GM18507 (cell line): ENCODE measurements at regions not wholly inside any gene's neighbourhood (a gene's known extent, or its start where the extent isn't known, plus 50 kb on each side); places are given as distances from the start of the nearest gene placed in this dataset.

Experiments
- DNase-seq: peaks from one replicate; pipeline ENCODE4 v3.0.0; 2011; ENCODE audit warnings: low read depth; ENCODE audit not compliant: insufficient read length; ENCODE audit errors: extremely low spot score
- FAIRE-seq: peaks from 2 replicates; lab custom pipeline; 2011; peaks lifted over from hg19 to GRCh38; lab: Jason Lieb, UNC

- DNase-seq (no peak), FAIRE-seq (no peak)
These were observed 1280.8 kb downstream of the PCDH7 start for GRCh38 chr4:32000846-32001488.

DNA sequence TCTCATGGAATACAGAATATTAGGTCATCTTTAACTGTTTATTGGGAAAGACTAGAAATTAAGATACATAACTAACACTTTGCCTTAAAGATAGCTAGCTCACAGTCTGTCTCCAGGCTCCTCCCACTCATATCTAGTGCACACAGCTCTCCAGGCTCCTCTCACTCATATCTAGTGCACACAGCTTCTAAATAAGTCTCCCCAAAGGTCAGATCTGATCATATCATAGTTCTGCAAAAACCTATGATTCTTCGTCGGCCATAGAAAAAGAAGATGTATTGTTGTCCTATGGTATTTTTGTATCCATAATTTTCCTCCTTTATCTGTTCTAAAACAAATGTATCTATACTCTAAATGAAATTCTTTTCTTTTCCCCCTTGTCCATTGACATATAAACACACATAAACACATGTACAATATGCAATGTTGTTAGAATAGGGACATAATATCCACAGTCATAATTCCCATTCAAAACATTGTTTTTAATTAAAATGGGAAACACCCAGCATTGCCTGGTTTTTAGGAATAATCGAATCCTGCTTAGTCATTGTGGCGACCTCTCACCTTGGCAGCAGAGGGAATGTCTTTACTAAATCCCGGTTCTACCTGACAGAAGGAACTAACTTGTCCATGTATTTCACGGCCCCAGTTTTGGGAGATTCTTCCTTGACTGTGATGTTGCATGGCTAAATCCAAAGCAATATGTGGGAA, 1282.0 kb downstream of the PCDH7 start:
- no peak for DNase-seq
- FAIRE-seq: no peak

- no peak for FAIRE-seq
- no peak for DNase-seq
These were observed 1283.4 kb downstream of the PCDH7 start for GRCh38 chr4:32003548-32003947.

GRCh38 chr4:32010221-32010620, 1290.1 kb downstream of the PCDH7 start:
- DNase-seq: no peak
- no peak for FAIRE-seq

DNA sequence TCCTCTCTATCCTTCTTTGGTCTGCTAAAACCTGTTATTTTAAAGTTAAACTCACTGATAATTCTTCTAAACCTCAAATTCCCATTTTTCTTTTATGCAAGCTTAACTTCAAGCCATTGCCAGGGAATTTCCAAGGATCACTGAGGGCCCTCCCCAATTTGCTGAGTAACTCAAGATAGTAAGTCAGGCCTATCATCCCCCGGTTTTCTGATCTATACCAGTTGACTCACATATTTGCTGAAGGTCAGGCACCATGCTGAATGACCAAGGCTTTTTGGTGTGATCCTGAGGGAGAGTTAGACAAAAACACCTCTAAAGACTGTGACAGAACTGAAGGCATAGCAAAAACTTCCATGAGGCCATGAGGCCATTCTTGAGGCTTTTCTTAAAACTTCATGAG, 1301.9 kb downstream of the PCDH7 start:
- no peak for FAIRE-seq

GRCh38 chr4:32025851-32026459, 1305.8 kb downstream of the PCDH7 start:
- FAIRE-seq (no peak), DNase-seq (no peak)

More for the DNA sequence above, 1301.9 kb downstream of the PCDH7 start:
- no peak for DNase-seq

DNA sequence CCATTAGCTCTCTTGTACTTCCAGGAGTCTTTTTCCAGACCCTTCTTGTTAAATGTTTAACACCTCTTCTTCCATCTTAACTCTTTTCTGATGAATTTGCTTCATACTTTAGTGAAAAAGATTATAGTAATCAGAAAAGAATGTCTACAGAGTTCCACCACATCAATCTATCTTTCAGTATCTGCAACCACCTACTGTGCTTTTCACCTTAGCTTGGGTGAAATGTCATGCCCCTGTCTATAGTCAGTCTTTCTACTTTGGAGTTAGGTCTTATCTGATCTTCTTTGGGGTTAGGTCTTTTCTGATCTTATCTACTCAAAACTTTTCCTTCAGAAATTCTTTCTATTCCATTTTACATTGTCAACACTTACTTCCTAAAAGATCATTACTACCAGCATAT, 1310.2 kb downstream of the PCDH7 start:
- no peak for DNase-seq
- FAIRE-seq: no peak

GRCh38 chr4:32031026-32031425, 1310.9 kb downstream of the PCDH7 start:
- no peak for FAIRE-seq

DNA sequence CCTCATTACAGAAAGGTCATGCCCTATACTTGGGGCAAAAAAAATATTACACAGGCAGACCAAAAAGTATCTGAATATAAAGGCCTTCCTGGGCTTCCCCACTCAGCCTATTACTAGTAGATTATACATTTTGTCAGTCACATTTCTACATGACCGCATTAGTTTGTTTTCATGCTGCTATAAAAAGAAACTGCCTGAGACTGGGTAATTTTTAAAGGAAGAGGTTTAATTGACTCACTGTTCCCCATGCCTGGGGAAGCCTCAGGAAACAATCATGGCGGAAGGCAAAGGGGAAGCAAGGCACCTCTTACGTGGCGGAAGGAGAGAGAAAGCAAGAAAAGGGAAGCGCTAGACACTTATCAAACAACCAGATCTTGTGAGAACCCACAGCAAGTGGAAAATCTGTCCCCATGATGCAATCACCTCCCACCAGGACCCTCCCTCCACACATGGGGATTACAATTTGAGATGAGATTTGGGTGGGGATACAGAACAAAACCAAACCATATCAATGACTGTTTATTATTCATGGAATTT, 1312.0 kb downstream of the PCDH7 start:
- no peak for DNase-seq
- no peak for FAIRE-seq

More at GRCh38 chr4:32031026-32031425, 1310.9 kb downstream of the PCDH7 start:
- no peak for DNase-seq

GRCh38 chr4:32037399-32037798, 1317.2 kb downstream of the PCDH7 start:
- no peak for FAIRE-seq
- no peak for DNase-seq

DNA sequence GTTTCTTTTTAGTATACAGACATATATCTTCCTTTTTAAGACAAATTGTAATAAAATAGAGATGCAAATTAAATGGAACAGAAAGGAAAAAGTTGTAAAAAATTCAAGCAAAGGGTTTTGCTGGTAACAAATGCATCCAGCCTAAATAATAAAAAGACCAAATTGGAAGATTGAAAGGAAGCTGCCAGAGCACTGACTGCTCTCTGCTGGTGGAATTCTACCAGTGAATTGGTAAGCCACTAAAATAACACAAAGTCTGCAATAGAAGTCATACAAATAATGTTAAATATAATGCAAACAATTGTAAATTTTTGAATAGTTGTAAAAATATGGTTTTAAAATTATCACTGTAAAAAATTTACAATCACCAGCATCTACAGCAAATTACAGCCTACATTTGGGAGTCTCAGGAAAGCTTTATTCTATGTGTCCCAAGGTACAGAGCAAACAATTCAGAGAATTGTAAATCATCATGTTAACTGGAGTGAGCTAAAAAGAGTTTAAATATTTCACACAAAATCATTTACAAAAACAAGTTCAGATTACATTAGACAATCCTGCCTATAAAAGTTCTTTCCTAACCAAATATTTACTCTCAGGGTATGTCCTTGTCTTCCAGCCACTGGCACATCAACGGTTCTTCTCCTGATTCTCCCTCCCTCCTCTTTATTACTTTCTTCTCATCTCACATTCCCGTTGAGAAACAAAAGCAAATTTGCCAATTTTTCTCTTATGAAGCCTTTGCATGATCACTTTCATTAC, 1322.5 kb downstream of the PCDH7 start:
- FAIRE-seq (no peak), DNase-seq (no peak)

DNA sequence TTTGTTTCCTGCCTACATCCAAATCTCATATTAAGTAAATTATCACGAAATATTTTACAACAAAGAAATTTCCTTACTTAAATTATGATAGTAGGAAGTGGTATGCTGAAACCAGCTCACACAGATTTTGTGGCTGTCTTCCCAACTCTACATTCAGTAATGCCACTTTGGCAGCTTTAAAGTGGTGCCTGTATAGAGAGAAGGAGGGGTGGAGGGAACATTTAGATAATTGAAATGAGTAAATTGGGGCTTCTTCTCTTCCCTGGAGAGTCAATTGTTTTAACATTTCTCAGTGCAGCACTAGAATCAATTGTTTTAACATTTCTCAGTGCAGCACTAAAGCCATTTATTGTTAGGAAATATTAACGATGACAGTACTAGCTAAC, 1323.1 kb downstream of the PCDH7 start:
- FAIRE-seq (no peak), DNase-seq (no peak)

GRCh38 chr4:32061916-32062315, 1341.7 kb downstream of the PCDH7 start:
- DNase-seq (no peak), FAIRE-seq (no peak)

GRCh38 chr4:32073542-32073941, 1353.4 kb downstream of the PCDH7 start:
- no peak for FAIRE-seq
- DNase-seq: no peak

GRCh38 chr4:32087211-32087610, 1367.0 kb downstream of the PCDH7 start:
- no peak for DNase-seq
- FAIRE-seq: no peak

DNA sequence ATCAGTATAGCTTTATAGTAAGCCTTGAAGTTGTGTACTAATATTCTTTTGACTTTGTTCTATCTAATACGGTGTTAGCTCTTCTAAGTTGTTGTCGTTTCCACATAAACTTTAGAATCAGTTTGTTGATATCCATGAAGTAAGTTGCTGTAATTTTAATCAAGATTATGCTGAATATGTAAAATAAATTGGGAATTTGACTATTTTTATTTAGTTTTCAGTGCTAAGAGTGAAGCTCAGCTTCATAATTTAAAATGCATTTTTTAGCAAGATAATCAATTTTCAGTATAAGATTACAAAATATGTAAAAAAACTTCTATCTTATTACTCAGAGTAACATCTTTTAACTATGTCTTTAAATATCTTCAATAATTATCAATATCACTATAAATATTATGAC, 1374.8 kb downstream of the PCDH7 start:
- DNase-seq (no peak), FAIRE-seq (no peak)

DNA sequence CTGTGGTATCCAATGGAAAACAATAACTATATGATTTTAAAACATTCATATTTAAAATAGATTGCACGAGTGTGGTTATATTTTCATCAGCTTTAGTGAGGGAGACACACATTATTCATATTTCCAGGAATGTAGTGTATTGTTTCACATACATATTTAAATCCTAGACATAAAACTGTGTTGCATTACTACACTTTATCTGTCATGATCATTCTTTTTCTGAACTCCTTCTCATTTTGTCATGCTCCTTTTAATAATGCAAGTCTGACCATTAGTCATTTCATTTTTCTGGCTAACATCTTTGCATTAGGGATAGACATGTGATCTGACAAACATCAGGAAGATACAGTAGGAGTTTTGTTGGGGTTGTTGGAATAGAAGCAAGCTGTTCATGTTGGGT, 1382.7 kb downstream of the PCDH7 start:
- DNase-seq (no peak), FAIRE-seq (no peak)

DNA sequence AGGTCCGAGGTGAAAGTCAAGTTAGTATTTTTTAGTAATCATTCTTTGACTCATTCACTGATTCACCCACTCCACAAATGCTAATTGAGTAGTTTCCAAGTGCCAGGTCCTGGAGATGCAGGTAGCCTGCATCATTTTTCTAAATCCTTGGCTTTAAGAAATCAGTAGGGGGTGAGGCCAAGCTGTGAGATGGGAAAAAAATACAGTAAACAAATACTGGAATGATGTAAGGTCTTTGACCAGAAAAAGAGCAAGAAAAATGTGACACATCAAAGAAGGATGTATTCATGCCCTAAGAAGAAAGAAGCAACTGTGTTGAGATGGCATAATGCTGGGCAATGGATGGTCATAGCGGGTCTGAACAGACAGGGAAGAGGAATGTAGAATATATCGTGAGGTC, 1386.6 kb downstream of the PCDH7 start:
- no peak for FAIRE-seq

DNA sequence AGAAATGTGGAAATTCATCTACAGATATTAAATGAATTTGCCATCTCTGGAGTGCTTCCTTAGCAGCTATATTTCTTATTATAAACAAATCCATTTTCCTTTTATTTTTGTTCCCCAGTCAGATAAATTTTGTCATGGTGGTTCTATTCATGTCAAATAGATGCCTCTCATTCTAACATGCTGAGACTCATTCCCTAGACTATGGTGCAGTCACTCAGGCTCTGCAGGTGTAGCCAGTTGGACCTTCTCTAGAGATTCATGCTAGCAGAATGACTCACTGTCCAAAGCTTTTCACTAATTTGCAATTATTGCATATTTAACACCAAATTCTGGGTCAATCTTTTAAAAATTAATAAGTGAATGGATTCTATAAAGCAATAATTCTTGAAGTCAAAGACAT, 1392.7 kb downstream of the PCDH7 start:
- DNase-seq (no peak), FAIRE-seq (no peak)

More for the DNA sequence above, 1386.6 kb downstream of the PCDH7 start:
- DNase-seq: no peak

GRCh38 chr4:32117693-32118092, 1397.5 kb downstream of the PCDH7 start:
- DNase-seq (no peak), FAIRE-seq (no peak)
